ENCODE measurements at regions not wholly inside any gene's neighbourhood (a gene's known extent, or its start where the extent isn't known, plus 50 kb on each side); places are given as distances from the start of the nearest gene placed in this dataset.

- TF ChIP-seq CTCF (IDR thresholded peaks at IDR 0.05; ENCODE audit: low read depth, low read length, missing input control) (no peak), EGR1 (IDR thresholded peaks at IDR 0.05; ENCODE audit: low read depth in 2 of 2) (no peak), RAD21 (IDR thresholded peaks at IDR 0.05) (no peak), GABPA (IDR thresholded peaks at IDR 0.05 in 1 of 2, conservative IDR thresholded peaks at IDR 0.05 in 1 of 2) (no peak), TAF1 (conservative IDR thresholded peaks at IDR 0.05) (no peak), JUND (IDR thresholded peaks at IDR 0.05) (no peak), MAX (IDR thresholded peaks at IDR 0.05) (no peak), FOXA1 (IDR thresholded peaks at IDR 0.05) (no peak)
Observed at GRCh38 chr1:106524631-106525030, 531.8 kb upstream of the PRMT6 start.

Measured in liver (tissue), 3 donors.